Heart left ventricle (tissue), 16 donors: ENCODE measurements at regions not wholly inside any gene's neighbourhood (a gene's known extent, or its start where the extent isn't known, plus 50 kb on each side); places are given as distances from the start of the nearest gene placed in this dataset.
A peak's percentile ranks its signal among the peaks of the same experiment; 100 is the strongest.

Experiments used
- ATAC-seq, 4 donors: fragments of 200-7000 bp; cut with Tn5 transposase; one replicate each; pipeline ENCODE4 v1.9.1; 2020 to 2022; ENCODE audit warnings: moderate library complexity in 4 of 4, mild to moderate bottlenecking in 3 of 4, moderate number of reproducible peaks in 1 of 4
- DNase-seq, 5 donors: peaks; one replicate each; pipeline ENCODE4 v3.0.0-alpha.2; 2020
- H3K27ac ChIP-seq, 12 donors: fragments of 200-600 bp; sonication (generic) in 4 of 12; one replicate each; pipeline versions ENCODE4 v1.5.0 to v1.8.0; 2016 to 2022; ENCODE audit warnings: mild to moderate bottlenecking in 2 of 12
- H3K27me3 ChIP-seq, 9 donors: fragments of 200-600 bp; sonication (generic) in 2 of 9; one replicate each; pipeline versions ENCODE4 v1.5.1 to v1.8.0; 2016 to 2022; ENCODE audit warnings: mild to moderate bottlenecking in 3 of 9
- H3K36me3 ChIP-seq, 9 donors: fragments of 200-600 bp; sonication (generic) in 2 of 9; one replicate each; pipeline versions ENCODE4 v1.5.0 to v1.8.0; 2018 to 2022; ENCODE audit warnings: mild to moderate bottlenecking in 2 of 9
- H3K4me1 ChIP-seq, 12 donors: fragments of 200-600 bp; sonication (generic) in 4 of 12; one replicate each; pipeline versions ENCODE4 v1.5.0 to v1.8.0; 2016 to 2022; ENCODE audit warnings: mild to moderate bottlenecking in 3 of 12
- H3K4me3 ChIP-seq, 12 donors: fragments of 200-600 bp; sonication (generic) in 4 of 12; one replicate each; pipeline versions ENCODE4 v1.5.0 to v1.8.0; 2017 to 2022; ENCODE audit warnings: mild to moderate bottlenecking in 9 of 12, moderate library complexity in 4 of 12
- H3K9me3 ChIP-seq, 12 donors: fragments of 200-600 bp; sonication (generic) in 4 of 12; one replicate each; pipeline versions ENCODE4 v1.5.0 to v1.8.0; 2016 to 2022; ENCODE audit warnings: mild to moderate bottlenecking in 1 of 12
- POLR2A ChIP-seq, 2 donors: fragments of 450-650 bp; IDR thresholded peaks; one replicate each; pipeline ENCODE4 v1.6.1; 2017; ENCODE audit warnings: antibody characterized with exemption in 2 of 2, mild to moderate bottlenecking in 2 of 2, moderate library complexity in 2 of 2
- WGBS, 4 donors: extraction: QIAGEN DNeasy Blood & Tissue Kit in 2 of 4; methylation state at CpG; one replicate each; pipeline versions ENCODE4 v1.1.5 to v1.1.7; 2013 to 2018; 5-methylcytosine and 5-hydroxymethylcytosine counted together
- intact Hi-C, 10 donors: fragments of 100-400 bp; cut with DNase I; formaldehyde crosslinking; loops; one replicate each; pipeline versions ENCODE4 v1.11.1 to v1.14.2; 2022
- TF ChIP-seq, protein P1 (sequence below), 12 donors: fragments of 200-600 bp; sonication (generic) in 4 of 12; IDR thresholded peaks; one replicate each; pipeline versions ENCODE4 v1.5.0 to v1.8.0; 2018 to 2022; ENCODE audit warnings: antibody characterized with exemption in 12 of 12, mild to moderate bottlenecking in 5 of 12
- donor health status: ischemic (EF 13 %, LVEDD 7.1; RV severe dilation, severe dysfunction).
- donor health status: healthy with polysubstance abuse.
- donor health status: DM: no; HTN: yes; CAD: no.
- donor health status: DM: no; HTN: no; CAD: no.
- donor health status: ischemic (EF 25% LVEDD 6.9; RV normal size, moderate dysfunction).
- donor health status: ischemic (EF 25% LVEDD 5.7; RV mildly dilated, moderate dysfunction).
- donor health status: healthy.
- donor health status: DM: yes; HTN: yes; CAD: no.
- donor health status: ischemic (EF 35%, LVEDD 5.7; RV mildly dilated, moderate dysfunction).
- donor health status: nonischemic (EF 11% LVEDD 7.7; RV severe dilation, severe dysfunction).
- donor health status: DM: yes; HTN: yes; CAD: no.
- donor health status: PGD.
- donor health status: ischemic (EF 29% LVEDD 5.4; RV normal size, mild dysfunction).
- donor health status: nonischemic (EF 23%, LVEDD 6.1; RV moderate dilation, normal function).

DNA sequence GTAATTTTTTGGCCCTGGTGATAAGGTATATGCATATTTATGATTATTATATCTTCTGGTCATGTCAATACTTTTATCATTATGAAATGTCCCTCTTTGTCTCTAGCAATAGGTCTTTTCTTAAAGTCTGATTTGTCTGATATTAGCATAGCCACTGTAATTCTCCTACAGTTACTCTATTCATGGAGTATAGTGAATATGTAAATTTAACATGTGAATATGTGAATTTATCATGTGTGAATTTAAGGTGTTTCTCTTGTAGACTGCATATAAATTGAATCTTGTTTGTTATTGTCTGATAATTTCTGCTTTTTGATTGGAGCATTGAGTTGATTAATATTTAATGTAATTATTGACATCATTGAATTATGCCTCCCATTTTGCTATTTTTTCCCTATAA is 259.4 kb downstream of the HRH4 start:
- no peak overlapping the region for H3K4me3 ChIP-seq
- intact Hi-C loops: loop anchor here in 4 of 10 donors (10.0 kb wide), 4 partner anchors 45 to 355 kb away; no protein-coding TSS in a partner anchor
- peaks cover 0 to 9% (median 0%) of the 10 kb centered on the region in 9 donors for H3K27me3 ChIP-seq
- DNase-seq: no peak
- H3K27ac ChIP-seq: no peak overlapping the region
- no peak for ATAC-seq
- H3K36me3 ChIP-seq: no peaks in the 10 kb centered on the region
- no peaks in the 10 kb centered on the region for H3K9me3 ChIP-seq
- no peaks in the 10 kb centered on the region for H3K4me1 ChIP-seq
- TF ChIP-seq POLR2A (IDR thresholded peaks at IDR 0.05): no peak
- TF ChIP-seq, protein P1, sequence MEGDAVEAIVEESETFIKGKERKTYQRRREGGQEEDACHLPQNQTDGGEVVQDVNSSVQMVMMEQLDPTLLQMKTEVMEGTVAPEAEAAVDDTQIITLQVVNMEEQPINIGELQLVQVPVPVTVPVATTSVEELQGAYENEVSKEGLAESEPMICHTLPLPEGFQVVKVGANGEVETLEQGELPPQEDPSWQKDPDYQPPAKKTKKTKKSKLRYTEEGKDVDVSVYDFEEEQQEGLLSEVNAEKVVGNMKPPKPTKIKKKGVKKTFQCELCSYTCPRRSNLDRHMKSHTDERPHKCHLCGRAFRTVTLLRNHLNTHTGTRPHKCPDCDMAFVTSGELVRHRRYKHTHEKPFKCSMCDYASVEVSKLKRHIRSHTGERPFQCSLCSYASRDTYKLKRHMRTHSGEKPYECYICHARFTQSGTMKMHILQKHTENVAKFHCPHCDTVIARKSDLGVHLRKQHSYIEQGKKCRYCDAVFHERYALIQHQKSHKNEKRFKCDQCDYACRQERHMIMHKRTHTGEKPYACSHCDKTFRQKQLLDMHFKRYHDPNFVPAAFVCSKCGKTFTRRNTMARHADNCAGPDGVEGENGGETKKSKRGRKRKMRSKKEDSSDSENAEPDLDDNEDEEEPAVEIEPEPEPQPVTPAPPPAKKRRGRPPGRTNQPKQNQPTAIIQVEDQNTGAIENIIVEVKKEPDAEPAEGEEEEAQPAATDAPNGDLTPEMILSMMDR (IDR thresholded peaks at IDR 0.05): no peak

DNA sequence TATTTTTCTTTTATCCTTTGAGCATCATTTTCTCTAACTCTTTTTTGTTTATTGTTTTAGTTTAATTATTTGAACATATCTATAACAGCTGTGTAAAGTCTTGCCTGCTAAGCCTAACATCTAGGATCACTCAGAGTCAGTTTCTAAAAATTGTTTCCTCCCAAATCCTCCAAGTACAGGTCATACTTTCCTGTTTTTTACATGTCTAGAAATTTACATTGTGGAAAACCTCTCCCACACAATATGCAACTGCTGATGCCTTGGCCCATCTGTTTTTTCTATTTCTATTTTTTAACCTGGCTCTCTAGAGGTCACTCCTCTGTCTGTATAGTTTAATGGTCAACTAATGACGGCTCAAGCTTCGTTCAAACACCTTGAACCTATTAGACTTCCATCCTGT is 261.0 kb downstream of the HRH4 start:
- Histone ChIP-seq H3K36me3 (no peaks in the 10 kb centered on the region), H3K4me1 (peaks cover 0 to 5% (median 0%) of the 10 kb centered on the region in 12 donors), H3K9me3 (no peaks in the 10 kb centered on the region), H3K4me3 (no peak overlapping the region), H3K27ac (no peak overlapping the region), H3K27me3 (peaks cover 0 to 9% (median 0%) of the 10 kb centered on the region in 9 donors)
- ATAC-seq (no peak), DNase-seq (no peak)
- intact Hi-C loops: loop anchor here in 4 of 10 donors (10.0 kb wide), 4 partner anchors 47 to 357 kb away; no protein-coding TSS in a partner anchor
- 34 to 52% (median 48%) methylated on average over 2 of the region's 2 CpGs for WGBS, 4 donors
- TF ChIP-seq POLR2A (IDR thresholded peaks at IDR 0.05): no peak
- TF ChIP-seq, protein P1 (IDR thresholded peaks at IDR 0.05): no peak

DNA sequence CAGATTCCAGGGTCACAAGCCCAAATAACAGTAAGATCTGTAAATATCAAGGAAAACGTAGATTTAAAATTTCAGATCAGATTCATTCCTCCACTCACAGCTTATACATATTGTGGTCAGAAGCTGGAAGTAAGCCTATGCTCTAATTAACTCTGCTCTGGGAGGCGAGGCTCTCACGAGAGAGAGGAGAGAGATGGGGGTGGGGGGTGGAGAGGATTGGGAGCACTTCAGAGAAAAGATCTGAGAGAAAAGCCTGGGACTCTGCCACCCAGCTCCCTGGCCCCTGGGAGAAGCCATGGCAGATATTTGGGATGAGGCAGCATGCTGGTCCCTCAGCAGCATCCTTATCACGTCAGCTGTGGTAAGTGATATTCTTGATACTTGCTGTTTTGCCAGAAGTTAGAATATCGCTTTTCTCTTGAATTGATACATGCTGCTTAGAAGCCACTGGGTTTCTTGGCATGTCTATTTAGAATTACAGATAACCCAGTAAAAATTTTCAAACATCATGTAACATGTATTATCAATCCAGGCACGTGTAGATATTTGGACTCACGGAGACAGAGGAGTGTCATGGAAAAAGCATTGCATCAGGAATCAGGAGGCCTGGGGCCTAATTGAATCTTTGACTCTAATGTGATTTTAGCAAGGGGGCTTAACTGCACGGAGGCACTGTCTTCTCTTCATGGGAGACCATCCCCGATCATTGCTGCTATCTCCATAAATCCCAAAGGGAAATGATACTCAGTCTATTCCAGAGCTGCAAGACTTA is 265.4 kb downstream of the HRH4 start:
- TF ChIP-seq POLR2A (IDR thresholded peaks at IDR 0.05): no peak
- H3K27me3 ChIP-seq: peaks cover 0 to 9% (median 0%) of the 10 kb centered on the region in 9 donors
- peaks cover 0 to 9% (median 0%) of the 10 kb centered on the region in 12 donors for H3K4me1 ChIP-seq
- no peak overlapping the region for H3K27ac ChIP-seq
- no peak overlapping the region for H3K4me3 ChIP-seq
- no peak for ATAC-seq
- intact Hi-C loops: loop anchor here (1.0 to 10.0 kb wide), 11 partner anchors 51 to 361 kb away; no protein-coding TSS in a partner anchor
- no peaks in the 10 kb centered on the region for H3K9me3 ChIP-seq
- no peak for DNase-seq
- WGBS, 4 donors: 63 to 71% (median 67%) methylated on average over 9 of the region's 9 CpGs
- no peaks in the 10 kb centered on the region for H3K36me3 ChIP-seq

DNA sequence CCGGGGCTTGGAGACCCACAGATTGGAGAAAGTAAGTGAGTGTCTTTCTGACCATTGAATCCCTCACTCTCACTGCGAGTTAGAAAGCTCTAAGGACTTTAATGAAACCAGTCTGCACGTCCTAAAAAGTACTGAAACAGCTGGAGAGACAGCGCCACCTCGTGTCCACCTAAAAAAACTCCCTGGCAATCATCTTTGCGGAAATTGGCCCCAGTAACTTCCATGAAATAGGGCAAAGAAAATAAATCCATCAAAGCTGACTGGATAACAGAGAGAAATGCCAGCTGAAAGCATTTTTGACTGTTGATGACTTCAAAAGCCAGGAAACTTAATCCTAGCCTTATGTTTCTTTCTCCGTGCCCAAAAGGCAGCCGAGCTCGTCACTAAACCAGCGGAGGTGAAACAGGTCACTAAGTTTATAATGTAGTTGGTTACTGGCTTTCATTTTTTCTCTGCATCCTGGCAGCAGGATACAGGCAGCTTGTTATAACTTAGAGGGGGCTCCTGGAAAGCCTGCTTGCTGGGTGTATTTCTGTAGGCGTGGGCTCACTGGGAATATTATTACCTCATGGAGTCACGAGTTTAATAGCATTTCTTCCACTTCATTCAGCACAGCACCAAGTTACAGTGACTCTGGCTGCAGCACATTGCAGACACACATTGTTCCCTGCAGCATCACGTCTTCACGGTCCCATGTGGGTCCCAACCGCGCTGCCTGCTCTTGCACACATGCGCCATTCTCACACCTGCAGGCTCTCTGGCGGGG is 266.5 kb downstream of the HRH4 start:
- Histone ChIP-seq H3K36me3 (no peaks in the 10 kb centered on the region), H3K4me3 (peak overlapping the region in 8 of 12 donors; percentile 14 to 47 (median 26)), H3K4me1 (peaks cover 0 to 9% (median 0%) of the 10 kb centered on the region in 12 donors), H3K27me3 (peaks cover 0 to 9% (median 0%) of the 10 kb centered on the region in 9 donors), H3K9me3 (no peaks in the 10 kb centered on the region), H3K27ac (peak overlapping the region in 2 of 12 donors; percentile 25 to 50)
- ATAC-seq (peak; percentile 36 to 78 (median 62)), DNase-seq (peak in 4 of 5 donors; percentile 56 to 72 (median 59))
- no peak for TF ChIP-seq POLR2A (IDR thresholded peaks at IDR 0.05)
- TF ChIP-seq, protein P1 (IDR thresholded peaks at IDR 0.05): peak; percentile 69 to 89 (median 83)
- WGBS, 4 donors: 52 to 55% (median 53%) methylated on average over 18 of the region's 18 CpGs
- intact Hi-C loops: loop anchor here (1.0 to 10.0 kb wide), 11 partner anchors 52 to 362 kb away; no protein-coding TSS in a partner anchor
